OCI-LY7 (cell line): ENCODE measurements at regions not wholly inside any gene's neighbourhood (a gene's known extent, or its start where the extent isn't known, plus 50 kb on each side); places are given as distances from the start of the nearest gene placed in this dataset.

Experiments
- BruUV-seq: library from RNA; stranded (reverse); fragments of 400-500 nt; replicated peaks from 2 replicates; lab custom pipeline; 2021; lab: Mats Ljungman, UMichigan
- CTCF ChIA-PET: fragments of 300-600 bp; sonication (Branson Sonifier 250); formaldehyde crosslinking; loops from one replicate; lab custom pipeline; 2022; ENCODE audit warnings: antibody characterized with exemption; ENCODE audit not compliant: unreplicated experiment; lab: Charles Lee
- POLR2A ChIA-PET: fragments of 300-600 bp; sonication (Branson Sonifier 250); formaldehyde crosslinking; loops from one replicate; lab custom pipeline; 2022; ENCODE audit warnings: antibody characterized with exemption; lab: Charles Lee
- DNase-seq: peaks from one replicate; pipeline ENCODE4 v3.0.0-alpha.2; 2015; ENCODE audit warnings: low spot score
- H2AFZ ChIP-seq: fragments of 200-600 bp; sonication (generic), shearing (Covaris generic); 2 replicates; pipeline ENCODE4 v1.6.1; 2014; ENCODE audit warnings: mild to moderate bottlenecking, antibody characterized with exemption, low read length, moderate library complexity
- H3K27ac ChIP-seq: fragments of 200-600 bp; sonication (generic); 2 replicates; pipeline ENCODE4 v1.5.1; 2014; ENCODE audit warnings: mixed run types, low read depth, mild to moderate bottlenecking, moderate library complexity, low read length, inconsistent platforms; ENCODE audit not compliant: poor library complexity, severe bottlenecking
- H3K36me3 ChIP-seq: fragments of 200-600 bp; sonication (generic); 2 replicates; pipeline ENCODE4 v1.6.1; 2014; ENCODE audit warnings: mild to moderate bottlenecking, antibody characterized with exemption, low read length, moderate library complexity, mixed read lengths; ENCODE audit not compliant: insufficient read depth
- H3K4me1 ChIP-seq: fragments of 200-600 bp; sonication (generic); 2 replicates; pipeline ENCODE4 v1.5.1; 2014; ENCODE audit warnings: mild to moderate bottlenecking, low read length; ENCODE audit not compliant: insufficient read depth, poor library complexity, severe bottlenecking
- H3K4me2 ChIP-seq: fragments of 200-600 bp; sonication (generic); 2 replicates; pipeline ENCODE4 v1.6.1; 2014; ENCODE audit warnings: mild to moderate bottlenecking, low read length
- H3K4me3 ChIP-seq: fragments of 200-600 bp; sonication (generic); 2 replicates; pipeline ENCODE4 v1.5.1; 2014; ENCODE audit warnings: mild to moderate bottlenecking, low read depth, low read length; ENCODE audit not compliant: poor library complexity, severe bottlenecking
- H3K79me2 ChIP-seq: fragments of 200-600 bp; sonication (generic); 2 replicates; pipeline ENCODE4 v1.6.1; 2016; ENCODE audit warnings: low read depth, mild to moderate bottlenecking, low read length, moderate library complexity, mixed read lengths; ENCODE audit not compliant: insufficient read depth
- H3K9me2 ChIP-seq: fragments of 200-600 bp; sonication (generic); 2 replicates; pipeline ENCODE4 v1.6.1; 2016; ENCODE audit warnings: mild to moderate bottlenecking, low read length, mixed read lengths; ENCODE audit not compliant: insufficient read depth
- H3K9me3 ChIP-seq: fragments of 200-600 bp; sonication (generic); 2 replicates; pipeline ENCODE4 v1.6.1; 2014; ENCODE audit warnings: mild to moderate bottlenecking, mixed run types, low read length, mixed read lengths
- H4K20me1 ChIP-seq: fragments of 200-600 bp; sonication (generic); 2 replicates; pipeline ENCODE4 v1.6.1; 2014; ENCODE audit warnings: mild to moderate bottlenecking, antibody characterized with exemption, low read length, moderate library complexity, mixed read lengths; ENCODE audit not compliant: insufficient read depth
- EZH2phosphoT487 ChIP-seq: fragments of 200-600 bp; sonication (generic); IDR thresholded peaks from 2 replicates; pipeline ENCODE4 v1.6.1; 2018; ENCODE audit warnings: low read depth, borderline replicate concordance, mild to moderate bottlenecking, mixed run types, antibody characterized with exemption, low read length, moderate library complexity, mixed read lengths
- intact Hi-C: fragments of 100-400 bp; cut with micrococcal nuclease; formaldehyde crosslinking; loops from one replicate; pipeline ENCODE4 v1.10.0; 2022; ENCODE audit not compliant: unreplicated experiment
- TF ChIP-seq, protein P1 (sequence below): fragments of 200-600 bp; sonication (generic); conservative IDR thresholded peaks from 2 replicates; pipeline ENCODE4 v1.5.1; 2014; ENCODE audit warnings: mild to moderate bottlenecking, antibody characterized with exemption, low read length, moderate library complexity, mixed read lengths

DNA sequence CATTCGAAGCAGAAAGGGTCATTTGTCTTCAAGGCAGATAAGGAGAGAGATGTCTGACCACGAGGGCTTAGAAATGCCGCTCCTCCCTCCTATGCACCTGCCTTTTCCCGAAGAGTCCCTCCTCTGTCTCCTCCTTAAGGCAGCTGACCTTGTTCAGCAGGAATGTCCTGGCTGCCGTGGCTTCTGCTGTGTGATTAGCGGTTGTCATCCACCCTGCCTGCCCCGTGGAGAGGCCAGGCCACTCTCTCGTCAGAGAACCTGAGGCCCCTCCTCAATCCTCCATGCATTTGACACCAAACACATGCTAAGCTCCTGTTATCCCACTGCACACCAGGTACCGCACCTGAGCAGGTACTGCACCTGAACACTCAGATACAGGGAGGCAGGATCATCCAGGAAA lies 834.6 kb downstream of the TBC1D22A start:
- ChIA-PET CTCF (no interaction called here), POLR2A (no interaction called here)
- BruUV-seq: no TSS peak
- H3K79me2 ChIP-seq: no peaks in the 10 kb centered on the region
- H4K20me1 ChIP-seq: no peaks in the 10 kb centered on the region
- H3K9me2 ChIP-seq: no peaks in the 10 kb centered on the region
- H2AFZ ChIP-seq: no peak overlapping the region
- no peak overlapping the region for H3K4me2 ChIP-seq
- TF ChIP-seq, protein P1, sequence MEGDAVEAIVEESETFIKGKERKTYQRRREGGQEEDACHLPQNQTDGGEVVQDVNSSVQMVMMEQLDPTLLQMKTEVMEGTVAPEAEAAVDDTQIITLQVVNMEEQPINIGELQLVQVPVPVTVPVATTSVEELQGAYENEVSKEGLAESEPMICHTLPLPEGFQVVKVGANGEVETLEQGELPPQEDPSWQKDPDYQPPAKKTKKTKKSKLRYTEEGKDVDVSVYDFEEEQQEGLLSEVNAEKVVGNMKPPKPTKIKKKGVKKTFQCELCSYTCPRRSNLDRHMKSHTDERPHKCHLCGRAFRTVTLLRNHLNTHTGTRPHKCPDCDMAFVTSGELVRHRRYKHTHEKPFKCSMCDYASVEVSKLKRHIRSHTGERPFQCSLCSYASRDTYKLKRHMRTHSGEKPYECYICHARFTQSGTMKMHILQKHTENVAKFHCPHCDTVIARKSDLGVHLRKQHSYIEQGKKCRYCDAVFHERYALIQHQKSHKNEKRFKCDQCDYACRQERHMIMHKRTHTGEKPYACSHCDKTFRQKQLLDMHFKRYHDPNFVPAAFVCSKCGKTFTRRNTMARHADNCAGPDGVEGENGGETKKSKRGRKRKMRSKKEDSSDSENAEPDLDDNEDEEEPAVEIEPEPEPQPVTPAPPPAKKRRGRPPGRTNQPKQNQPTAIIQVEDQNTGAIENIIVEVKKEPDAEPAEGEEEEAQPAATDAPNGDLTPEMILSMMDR: no peak
- H3K27ac ChIP-seq: no peak overlapping the region
- H3K4me1 ChIP-seq: no peaks in the 10 kb centered on the region
- no peaks in the 10 kb centered on the region for H3K9me3 ChIP-seq
- intact Hi-C loops: no loop called here
- no peaks in the 10 kb centered on the region for H3K36me3 ChIP-seq
- no peak for DNase-seq
- no peak overlapping the region for H3K4me3 ChIP-seq

DNA sequence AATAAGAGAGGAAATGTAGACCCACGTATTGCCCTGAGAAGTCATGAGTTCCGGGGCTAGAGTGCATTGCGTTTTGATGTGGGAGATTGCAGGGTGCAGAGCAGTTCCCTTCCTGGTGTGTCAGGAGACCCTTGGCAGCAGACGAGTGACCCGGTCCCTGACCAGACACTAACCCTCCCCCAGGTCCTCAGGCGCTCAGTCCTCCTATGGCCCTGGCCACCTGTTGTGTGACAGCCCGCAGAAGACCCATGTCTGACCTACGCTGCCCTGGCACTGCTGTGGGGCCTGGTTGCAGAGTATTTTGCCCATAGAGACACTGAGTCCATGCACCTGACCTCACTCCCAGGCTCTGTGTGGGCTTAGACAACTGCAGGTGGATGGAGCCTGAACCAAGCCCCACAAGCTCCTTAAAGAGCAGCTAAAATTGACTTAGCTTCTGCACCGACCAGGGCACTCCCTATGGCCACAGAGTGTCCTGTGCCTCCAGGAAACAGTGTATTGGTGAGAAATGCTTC lies 833.8 kb downstream of the TBC1D22A start:
- intact Hi-C loops: no loop called here
- no peak overlapping the region for H3K4me2 ChIP-seq
- H3K9me3 ChIP-seq: no peaks in the 10 kb centered on the region
- POLR2A ChIA-PET: no interaction called here
- TF ChIP-seq, protein P1: no peak
- TF ChIP-seq EZH2phosphoT487: no peak
- H3K36me3 ChIP-seq: no peaks in the 10 kb centered on the region
- no TSS peak for BruUV-seq
- H2AFZ ChIP-seq: no peak overlapping the region
- H3K9me2 ChIP-seq: no peaks in the 10 kb centered on the region
- CTCF ChIA-PET: no interaction called here
- no peak overlapping the region for H3K4me3 ChIP-seq
- DNase-seq: no peak
- no peaks in the 10 kb centered on the region for H3K79me2 ChIP-seq
- no peaks in the 10 kb centered on the region for H4K20me1 ChIP-seq
- no peaks in the 10 kb centered on the region for H3K4me1 ChIP-seq
- H3K27ac ChIP-seq: no peak overlapping the region

DNA sequence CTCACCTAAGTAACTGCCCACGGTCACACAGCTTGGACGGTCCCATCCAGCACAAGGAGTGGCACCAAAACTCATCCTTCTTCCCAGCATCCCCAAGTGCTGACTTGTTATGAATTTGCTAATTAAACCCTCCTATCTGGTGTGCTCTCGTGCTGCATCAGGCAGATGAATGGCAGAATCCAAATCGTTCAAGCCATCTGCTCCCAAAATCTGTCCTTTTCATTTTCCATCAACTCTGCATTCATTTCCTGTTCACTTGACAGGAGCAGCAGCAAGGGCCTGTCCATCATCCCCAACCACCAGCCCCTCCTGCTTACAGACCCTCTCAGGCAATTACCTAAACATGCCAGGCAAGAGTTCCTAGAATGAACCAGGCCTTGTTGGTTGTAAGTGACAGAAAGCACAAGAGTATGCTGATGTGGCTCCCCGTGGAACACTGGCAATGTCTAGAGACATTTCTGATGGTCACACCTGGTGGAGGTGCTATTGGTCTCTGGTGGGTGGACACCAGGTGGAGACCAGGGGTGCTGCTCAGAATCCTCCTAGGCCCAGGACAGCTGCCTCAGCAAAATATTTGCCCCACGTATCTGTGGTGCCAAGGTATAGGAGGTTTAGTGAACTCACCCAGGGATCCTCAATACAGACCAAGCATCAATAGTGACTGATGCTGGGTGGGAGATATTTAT lies 832.5 kb downstream of the TBC1D22A start:
- intact Hi-C loops: no loop called here
- POLR2A ChIA-PET: no interaction called here
- H4K20me1 ChIP-seq: no peaks in the 10 kb centered on the region
- DNase-seq: no peak
- no TSS peak for BruUV-seq
- TF ChIP-seq EZH2phosphoT487: no peak
- TF ChIP-seq, protein P1: no peak
- H3K9me3 ChIP-seq: no peaks in the 10 kb centered on the region
- CTCF ChIA-PET: no interaction called here
- H3K4me2 ChIP-seq: no peak overlapping the region
- no peak overlapping the region for H3K4me3 ChIP-seq
- H3K27ac ChIP-seq: no peak overlapping the region
- no peaks in the 10 kb centered on the region for H3K36me3 ChIP-seq
- no peak overlapping the region for H2AFZ ChIP-seq
- H3K79me2 ChIP-seq: no peaks in the 10 kb centered on the region
- H3K4me1 ChIP-seq: no peaks in the 10 kb centered on the region
- H3K9me2 ChIP-seq: no peaks in the 10 kb centered on the region
